Endothelial cell of umbilical vein (primary cell): ENCODE measurements at regions not wholly inside any gene's neighbourhood (a gene's known extent, or its start where the extent isn't known, plus 50 kb on each side); places are given as distances from the start of the nearest gene placed in this dataset.

Source experiments
- BruUV-seq: library from RNA; stranded (reverse); fragments of 400-500 nt; replicated peaks from 2 replicates; lab custom pipeline; 2021; lab: Mats Ljungman, UMichigan
- CTCF ChIA-PET: fragments of 300-600, 350-600 bp; sonication (Branson Sonifier 250); formaldehyde crosslinking; loops from one replicate; lab custom pipeline; 2021; ENCODE audit warnings: antibody characterized with exemption, inconsistent platforms; lab: Charles Lee
- POLR2A ChIA-PET: fragments of 300-600, 350-600 bp; sonication (Branson Sonifier 250); formaldehyde crosslinking; loops from one replicate; lab custom pipeline; 2021; ENCODE audit warnings: antibody characterized with exemption, inconsistent platforms; lab: Charles Lee
- DNase-seq: peaks from one replicate; pipeline ENCODE4 v3.0.0-alpha.2; 2011; ENCODE audit warnings: low read depth, low spot score
- FAIRE-seq: peaks from 2 replicates; lab custom pipeline; 2011; peaks lifted over from hg19 to GRCh38; lab: Jason Lieb, UNC
- H2AFZ ChIP-seq: 2 replicates; pipeline ENCODE4 v1.6.0; 2012; ENCODE audit warnings: low read depth, low read length, control low read depth, inconsistent platforms
- H3K27ac ChIP-seq: 2 replicates; pipeline ENCODE4 v1.5.1; 2011; ENCODE audit warnings: low read depth, mild to moderate bottlenecking, control low read depth, low read length, moderate library complexity; ENCODE audit not compliant: insufficient read depth
- H3K27me3 ChIP-seq, 2 experiments: 2 replicates each; pipeline versions ENCODE4 v1.6.0 to v1.6.1; 2011; ENCODE audit warnings: low read length in 2 of 2, mixed read lengths in 1 of 2; ENCODE audit not compliant: control insufficient read depth in 2 of 2, insufficient read depth in 2 of 2
- H3K36me3 ChIP-seq, 2 experiments: 2 replicates in 1 of 2; 3 replicates in 1 of 2; pipeline ENCODE4 v1.5.1; 2011; ENCODE audit warnings: low read length in 2 of 2, mild to moderate bottlenecking in 1 of 2, moderate library complexity in 1 of 2; ENCODE audit not compliant: control insufficient read depth in 2 of 2, insufficient read depth in 2 of 2; ENCODE audit errors: extremely low read depth in 1 of 2
- H3K4me1 ChIP-seq: 3 replicates; pipeline ENCODE4 v1.5.1; 2011; ENCODE audit warnings: mild to moderate bottlenecking, low read length; ENCODE audit not compliant: control insufficient read depth, insufficient read depth; ENCODE audit errors: extremely low read depth
- H3K4me2 ChIP-seq: 2 replicates; pipeline ENCODE4 v1.6.1; 2011; ENCODE audit warnings: low read length, control low read depth, mixed read lengths; ENCODE audit not compliant: insufficient read depth
- H3K4me3 ChIP-seq, 3 experiments: fragments of 200-600 bp in 1 of 3; sonication (generic), shearing (Covaris generic) in 1 of 3; replicated peaks in 1 of 3; 2 replicates each; pipeline ENCODE4 v1.5.1; 2011 to 2016; ENCODE audit warnings: control low read depth in 3 of 3, low read length in 3 of 3, mild to moderate bottlenecking in 2 of 3, inconsistent platforms in 1 of 3, low read depth in 1 of 3, moderate library complexity in 1 of 3; ENCODE audit not compliant: insufficient read depth in 1 of 3
- H3K79me2 ChIP-seq: 2 replicates; pipeline ENCODE4 v1.6.0; 2012; ENCODE audit warnings: low read length, inconsistent platforms; ENCODE audit not compliant: control insufficient read depth, insufficient read depth
- H3K9ac ChIP-seq: replicated peaks from 2 replicates; pipeline ENCODE3; 2011; ENCODE audit warnings: low read length, control low read depth; ENCODE audit not compliant: insufficient read depth; ENCODE audit errors: extremely low read depth
- H3K9me1 ChIP-seq: replicated peaks from 3 replicates; pipeline ENCODE4 v1.6.0; 2011; ENCODE audit warnings: mild to moderate bottlenecking, low read length; ENCODE audit not compliant: control insufficient read depth, insufficient read depth; ENCODE audit errors: extremely low read depth
- H3K9me3 ChIP-seq: replicated peaks from 2 replicates; pipeline ENCODE4 v1.5.1; 2012; ENCODE audit warnings: low read length, inconsistent platforms; ENCODE audit not compliant: control insufficient read depth, insufficient read depth
- H4K20me1 ChIP-seq: replicated peaks from 2 replicates; pipeline ENCODE3; 2011; ENCODE audit warnings: mild to moderate bottlenecking, low read length; ENCODE audit not compliant: control insufficient read depth, insufficient read depth; ENCODE audit errors: extremely low read depth
- CTCF ChIP-seq, 2 donors: IDR thresholded peaks; 1 replicate in 1 of 2; 2 replicates in 1 of 2; pipeline ENCODE4 v1.5.1; 2011; ENCODE audit warnings: low read length in 2 of 2, mild to moderate bottlenecking in 2 of 2, moderate library complexity in 2 of 2, control low read depth in 1 of 2, inconsistent platforms in 1 of 2, low read depth in 1 of 2; ENCODE audit not compliant: insufficient read depth in 1 of 2; ENCODE audit errors: extremely low read depth in 1 of 2
- EZH2 ChIP-seq: IDR thresholded peaks from 2 replicates; pipeline ENCODE4 v1.6.1; 2012; ENCODE audit warnings: borderline replicate concordance, low read depth, mild to moderate bottlenecking, moderate library complexity, low read length, inconsistent platforms; ENCODE audit not compliant: severe bottlenecking
- GATA2 ChIP-seq: IDR thresholded peaks from 2 replicates; pipeline ENCODE4 v1.7.0; 2011; ENCODE audit warnings: low read depth, mild to moderate bottlenecking, moderate library complexity, mixed read lengths, low read length; ENCODE audit not compliant: insufficient read length, insufficient read depth
- MYC ChIP-seq: IDR thresholded peaks from one replicate; pipeline ENCODE4 v1.6.1; 2011; ENCODE audit warnings: mild to moderate bottlenecking, low read depth, low read length
- dilution Hi-C: fragments of 300-500 bp; cut with MboI; formaldehyde crosslinking; loops from one replicate; pipeline ENCODE4 v1.15.0; 2019; ENCODE audit warnings: low sequenced_read_pairs; ENCODE audit not compliant: extremely low pct_ligation_motif_present
- intact Hi-C: fragments of 100-400 bp; cut with micrococcal nuclease; formaldehyde crosslinking; loops from one replicate; pipeline ENCODE4 v1.10.0; 2022

- CTCF ChIA-PET: interaction anchor here (1.3 kb wide), 1 partner anchor 18 kb away, joined by 3 read pairs; no protein-coding TSS in a partner anchor
- POLR2A ChIA-PET: no interaction called here
Measured at GRCh38 chr12:19933924-19934323, 434.4 kb upstream of the PDE3A start.

GRCh38 chr12:19937161-19937560 is 431.2 kb upstream of the PDE3A start:
- Histone ChIP-seq H3K9me1 (no peaks in the 10 kb centered on the region), H3K4me2 (no peak overlapping the region), H3K36me3 (no peaks in the 10 kb centered on the region), H3K27me3 (no peaks in the 10 kb centered on the region), H3K4me3 (no peak overlapping the region), H3K4me1 (peaks cover 7% of the 10 kb centered on the region), H3K9ac (no peak overlapping the region), H4K20me1 (no peaks in the 10 kb centered on the region), H3K9me3 (no peaks in the 10 kb centered on the region), H3K79me2 (no peaks in the 10 kb centered on the region), H2AFZ (no peak overlapping the region), H3K27ac (no peak overlapping the region)
- ChIA-PET POLR2A (no interaction called here), CTCF (interaction anchor here (0.7 to 2.4 kb wide), 2 partner anchors 9 to 32 kb away, joined by 3 to 6 read pairs; no protein-coding TSS in a partner anchor)
- intact Hi-C loops: no loop called here
- BruUV-seq: no TSS peak
- FAIRE-seq (no peak), DNase-seq (no peak)
- no peak for TF ChIP-seq MYC
- TF ChIP-seq EZH2: no peak
- no peak for TF ChIP-seq CTCF (IDR thresholded peaks at IDR 0.05; ENCODE audit: extremely low read depth in 1 of 2, insufficient read depth in 1 of 2, low read depth in 1 of 2, low read length in 2 of 2)
- dilution Hi-C loops: no loop called here

More at GRCh38 chr12:19933924-19934323, 434.4 kb upstream of the PDE3A start:
- no peak for TF ChIP-seq GATA2
- no peak for TF ChIP-seq EZH2
- Histone ChIP-seq H3K27me3 (no peaks in the 10 kb centered on the region), H3K27ac (no peak overlapping the region), H4K20me1 (no peaks in the 10 kb centered on the region), H3K9me3 (no peaks in the 10 kb centered on the region), H3K4me3 (no peak overlapping the region), H3K36me3 (no peaks in the 10 kb centered on the region), H3K4me1 (peaks cover 9% of the 10 kb centered on the region), H3K4me2 (no peak overlapping the region), H3K79me2 (no peaks in the 10 kb centered on the region), H3K9me1 (no peaks in the 10 kb centered on the region), H2AFZ (no peak overlapping the region), H3K9ac (no peak overlapping the region)
- DNase-seq: no peak
- FAIRE-seq: no peak
- BruUV-seq: no TSS peak
- dilution Hi-C loops: no loop called here
- intact Hi-C loops: no loop called here
